ENCODE measurements at regions not wholly inside any gene's neighbourhood (a gene's known extent, or its start where the extent isn't known, plus 50 kb on each side); places are given as distances from the start of the nearest gene placed in this dataset.

- TF ChIP-seq TAF1 (IDR thresholded peaks at IDR 0.05; ENCODE audit: low read depth) (no peak), USF1 (IDR thresholded peaks at IDR 0.05) (no peak), CEBPB (IDR thresholded peaks at IDR 0.05) (no peak), CREB1 (IDR thresholded peaks at IDR 0.05; ENCODE audit: low read depth) (no peak), NFIC (IDR thresholded peaks at IDR 0.05) (no peak), TEAD4 (IDR thresholded peaks at IDR 0.05) (no peak), REST (IDR thresholded peaks at IDR 0.05; ENCODE audit: low read depth) (no peak), MAX (IDR thresholded peaks at IDR 0.05) (no peak), TCF12 (IDR thresholded peaks at IDR 0.05; ENCODE audit: low read depth) (no peak), ZBTB7A (IDR thresholded peaks at IDR 0.05; ENCODE audit: low read depth) (no peak), YY1 (IDR thresholded peaks at IDR 0.05; ENCODE audit: low read depth) (no peak), EGR1 (IDR thresholded peaks at IDR 0.05) (no peak), FOXM1 (IDR thresholded peaks at IDR 0.05; ENCODE audit: borderline replicate concordance, low read depth) (no peak), EP300 (IDR thresholded peaks at IDR 0.05; ENCODE audit: borderline replicate concordance) (no peak), RAD21 (IDR thresholded peaks at IDR 0.05; ENCODE audit: low read depth) (no peak)
Measured at GRCh38 chr2:65863713-65864112, 431.3 kb upstream of the SPRED2 start.

GRCh38 chr2:65856928-65857327, 424.5 kb upstream of the SPRED2 start:
- TF ChIP-seq RAD21 (IDR thresholded peaks at IDR 0.05; ENCODE audit: low read depth) (no peak), EP300 (IDR thresholded peaks at IDR 0.05; ENCODE audit: borderline replicate concordance) (no peak), NFIC (IDR thresholded peaks at IDR 0.05) (no peak), CREB1 (IDR thresholded peaks at IDR 0.05; ENCODE audit: low read depth) (no peak), YY1 (IDR thresholded peaks at IDR 0.05; ENCODE audit: low read depth) (no peak), USF1 (IDR thresholded peaks at IDR 0.05) (no peak), ZBTB7A (IDR thresholded peaks at IDR 0.05; ENCODE audit: low read depth) (no peak), REST (IDR thresholded peaks at IDR 0.05; ENCODE audit: low read depth) (no peak), MAX (IDR thresholded peaks at IDR 0.05) (no peak), CEBPB (IDR thresholded peaks at IDR 0.05) (no peak)

- TF ChIP-seq REST (IDR thresholded peaks at IDR 0.05; ENCODE audit: low read depth), result no peak
- no peak for TF ChIP-seq TEAD4 (IDR thresholded peaks at IDR 0.05)
- no peak for TF ChIP-seq EP300 (IDR thresholded peaks at IDR 0.05; ENCODE audit: borderline replicate concordance)
- no peak for TF ChIP-seq TCF12 (IDR thresholded peaks at IDR 0.05; ENCODE audit: low read depth)
- TF ChIP-seq MAX (IDR thresholded peaks at IDR 0.05), result no peak
- no peak for TF ChIP-seq FOXM1 (IDR thresholded peaks at IDR 0.05; ENCODE audit: borderline replicate concordance, low read depth)
Measured at GRCh38 chr2:65856423-65856822, 424.0 kb upstream of the SPRED2 start.

GRCh38 chr2:65850695-65851094, 418.3 kb upstream of the SPRED2 start:
- TF ChIP-seq TCF12 (IDR thresholded peaks at IDR 0.05; ENCODE audit: low read depth) (no peak), ZBTB7A (IDR thresholded peaks at IDR 0.05; ENCODE audit: low read depth) (no peak), EGR1 (IDR thresholded peaks at IDR 0.05) (no peak), RAD21 (IDR thresholded peaks at IDR 0.05; ENCODE audit: low read depth) (no peak), TEAD4 (IDR thresholded peaks at IDR 0.05) (no peak), FOXM1 (IDR thresholded peaks at IDR 0.05; ENCODE audit: borderline replicate concordance, low read depth) (no peak), CREB1 (IDR thresholded peaks at IDR 0.05; ENCODE audit: low read depth) (no peak), USF1 (IDR thresholded peaks at IDR 0.05) (no peak), MAX (IDR thresholded peaks at IDR 0.05) (no peak), EP300 (IDR thresholded peaks at IDR 0.05; ENCODE audit: borderline replicate concordance) (no peak), TAF1 (IDR thresholded peaks at IDR 0.05; ENCODE audit: low read depth) (no peak), YY1 (IDR thresholded peaks at IDR 0.05; ENCODE audit: low read depth) (no peak), CEBPB (IDR thresholded peaks at IDR 0.05) (no peak), REST (IDR thresholded peaks at IDR 0.05; ENCODE audit: low read depth) (no peak), NFIC (IDR thresholded peaks at IDR 0.05) (no peak)
